ENCODE measurements at regions not wholly inside any gene's neighbourhood (a gene's known extent, or its start where the extent isn't known, plus 50 kb on each side); places are given as distances from the start of the nearest gene placed in this dataset.
A peak's percentile ranks its signal among the peaks of the same experiment; 100 is the strongest.
"Not testable (repeated sequence)": the region's sequence is repeated elsewhere in the genome, so short reads cannot be mapped to it uniquely, and the experiment has no call there.

GRCh38 chr14:65834812-65835211 lies 422.3 kb downstream of the FUT8 start:
- no peak for DNase-seq (ENCODE audit: low read depth)

DNA sequence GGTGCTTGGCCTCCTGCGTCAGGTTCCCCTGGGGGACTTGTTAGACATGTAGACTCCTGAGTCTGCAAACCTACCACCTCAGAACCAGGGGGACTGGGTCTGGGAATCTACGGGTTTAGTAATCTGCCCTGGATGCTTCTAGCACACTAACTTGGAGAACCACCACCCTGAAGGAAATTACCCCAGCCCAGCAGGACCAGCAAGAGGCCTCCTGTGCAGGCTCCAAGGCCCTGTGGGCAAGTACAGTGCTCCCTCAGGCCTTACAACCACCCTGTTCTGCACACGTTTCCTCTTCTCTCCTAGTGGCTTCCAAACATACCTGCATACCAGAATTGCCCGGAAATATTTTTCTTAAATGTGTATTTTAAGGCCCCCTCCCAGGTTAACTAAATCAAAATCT lies 423.0 kb downstream of the FUT8 start:
- DNase-seq (ENCODE audit: low read depth), result no peak

DNA sequence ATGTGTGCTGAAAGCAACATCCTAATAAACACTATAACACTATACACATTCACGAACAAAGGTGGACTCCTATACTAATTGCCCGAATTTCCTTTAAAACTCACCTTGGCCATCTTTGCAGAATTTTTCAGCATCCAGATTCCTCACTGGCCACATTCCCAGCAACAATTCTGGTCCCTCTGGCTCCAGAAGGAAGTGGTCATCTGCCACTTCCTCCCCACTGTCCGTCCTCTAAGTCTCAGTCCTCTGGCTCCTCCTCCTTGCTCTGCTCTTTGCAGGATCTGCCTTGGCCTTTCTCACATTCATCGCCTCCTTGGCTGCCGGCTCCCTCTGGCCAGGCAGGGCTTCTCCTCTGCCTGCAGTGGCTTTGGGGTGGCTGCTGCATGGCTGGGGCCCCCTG lies 426.0 kb downstream of the FUT8 start:
- DNase-seq (ENCODE audit: low read depth), result no peak

DNA sequence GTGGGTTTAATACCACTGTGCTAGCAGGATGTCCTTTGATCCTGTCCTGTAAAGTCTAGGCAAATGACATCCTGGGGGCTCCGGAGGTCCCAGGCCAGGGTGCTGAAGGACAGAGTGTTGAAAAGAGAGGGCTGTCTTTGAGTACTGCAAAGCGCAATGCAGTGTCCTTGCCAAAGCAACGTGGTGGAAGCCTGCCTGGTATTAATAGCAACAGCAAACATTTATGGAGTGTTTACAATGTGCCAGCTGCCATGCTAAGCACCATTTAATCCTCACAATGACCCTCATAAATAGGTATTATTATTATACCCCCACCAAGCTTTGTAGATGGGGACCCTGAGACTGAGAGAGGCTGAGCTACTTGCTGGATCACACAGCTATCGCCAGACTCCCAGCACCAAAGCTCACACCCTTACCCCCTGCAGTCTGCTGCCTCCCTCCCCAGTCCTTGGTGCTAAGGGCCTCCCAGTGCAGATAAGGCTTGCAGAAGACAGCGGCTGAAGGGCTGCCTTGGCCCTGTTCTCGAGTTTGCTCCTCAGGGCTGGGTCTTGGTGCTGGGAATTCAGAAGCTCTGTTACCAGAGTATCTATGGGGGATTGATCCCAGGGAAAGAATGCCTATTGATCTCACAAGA lies 427.7 kb downstream of the FUT8 start:
- no peak for DNase-seq (ENCODE audit: low read depth)

DNA sequence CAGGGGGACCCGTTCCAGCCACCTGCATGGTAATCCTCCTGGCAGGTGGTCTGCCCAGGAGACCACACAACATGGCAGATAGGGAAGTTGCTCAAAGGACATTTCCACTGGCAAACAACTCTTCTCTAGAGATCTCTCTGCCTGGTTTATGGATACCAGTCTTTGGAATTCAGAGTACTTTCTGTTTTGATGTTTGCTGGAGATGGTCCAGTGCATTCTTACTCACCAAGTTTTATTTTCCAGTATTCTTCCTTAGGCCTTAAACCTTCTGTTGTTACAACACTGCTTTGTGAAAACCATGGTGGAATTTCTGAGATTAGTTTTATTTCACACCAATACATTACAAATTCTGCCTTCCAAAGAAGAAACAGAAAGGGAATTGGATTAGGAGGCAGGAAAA lies 428.3 kb downstream of the FUT8 start:
- peak; percentile 45 for DNase-seq (ENCODE audit: low read depth)

- no peak for DNase-seq (ENCODE audit: low read depth)
Measured at GRCh38 chr14:65846196-65846868, 433.8 kb downstream of the FUT8 start.

DNA sequence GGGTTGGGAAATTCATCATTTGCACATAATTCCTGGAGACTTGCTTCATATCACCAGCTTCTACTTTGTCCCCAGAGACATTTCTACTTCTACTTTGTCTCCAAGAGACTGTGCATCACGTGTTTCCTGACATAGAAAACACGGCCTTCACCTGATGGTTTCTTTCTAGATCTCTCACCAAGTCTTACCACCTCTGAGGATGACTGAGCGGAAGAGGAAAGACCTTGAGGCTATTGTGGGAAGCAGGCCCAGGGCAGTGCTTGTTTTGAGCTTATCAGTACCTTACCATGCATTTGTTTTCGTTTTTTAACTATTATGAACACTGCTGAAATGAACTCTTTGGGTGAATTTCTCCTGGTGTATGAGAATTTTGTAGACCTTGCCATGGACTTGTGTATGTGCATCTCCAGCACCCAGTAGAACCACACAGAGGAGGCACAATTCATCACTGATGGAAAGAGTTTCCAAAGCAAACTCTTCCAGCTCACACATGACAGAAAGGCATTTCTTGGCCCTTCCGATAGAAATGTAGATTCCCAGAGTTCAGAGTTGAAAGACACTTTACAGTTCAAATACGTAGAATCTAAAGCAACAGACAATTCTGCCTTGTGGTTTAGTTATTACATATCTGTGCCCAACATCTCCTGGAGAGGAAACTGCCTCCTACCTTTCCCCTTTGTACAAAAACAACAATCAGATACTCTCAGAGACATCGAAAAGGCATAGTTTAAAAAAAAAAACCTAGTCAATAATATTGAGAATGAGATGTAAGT lies 434.7 kb downstream of the FUT8 start:
- DNase-seq (ENCODE audit: low read depth), result no peak

DNA sequence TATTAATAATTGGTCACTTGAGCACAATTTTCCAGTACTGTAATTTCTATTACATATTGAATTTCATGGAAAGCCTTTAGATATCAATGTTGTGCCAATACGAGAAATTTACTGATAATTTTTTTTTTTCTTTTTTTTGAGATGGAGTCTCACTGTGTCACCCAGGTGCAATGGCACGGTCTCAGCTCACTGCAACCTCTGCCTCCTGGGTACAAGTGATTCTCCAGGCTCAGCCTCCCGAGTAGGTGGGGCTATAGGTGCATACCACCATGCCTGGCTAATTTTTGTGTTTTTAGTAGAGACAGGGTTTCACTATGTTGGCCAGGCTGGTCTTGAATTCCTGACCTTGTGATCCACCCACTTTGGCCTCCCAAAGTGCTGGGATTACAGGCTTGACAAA lies 435.4 kb downstream of the FUT8 start:
- not testable (repeated sequence) for DNase-seq (ENCODE audit: low read depth)

DNA sequence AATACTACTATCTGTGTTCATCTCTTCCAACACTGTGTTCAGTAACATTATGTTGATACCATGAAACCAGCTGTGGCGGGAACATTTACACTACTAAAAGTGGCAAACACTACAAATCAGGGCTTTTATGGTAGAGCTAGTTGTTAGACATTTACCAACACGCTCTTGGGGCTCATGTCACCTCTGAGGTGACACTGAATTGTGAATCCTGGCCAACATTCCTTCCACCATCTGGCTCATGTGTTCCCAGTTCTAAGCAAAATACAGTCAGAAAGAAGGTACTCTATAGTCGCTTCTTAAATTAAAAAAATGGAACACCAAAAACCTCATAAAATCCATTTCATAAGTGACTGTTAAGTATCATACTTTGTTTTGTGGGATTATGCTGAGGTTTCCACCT lies 436.6 kb downstream of the FUT8 start:
- DNase-seq (ENCODE audit: low read depth), result no peak

DNA sequence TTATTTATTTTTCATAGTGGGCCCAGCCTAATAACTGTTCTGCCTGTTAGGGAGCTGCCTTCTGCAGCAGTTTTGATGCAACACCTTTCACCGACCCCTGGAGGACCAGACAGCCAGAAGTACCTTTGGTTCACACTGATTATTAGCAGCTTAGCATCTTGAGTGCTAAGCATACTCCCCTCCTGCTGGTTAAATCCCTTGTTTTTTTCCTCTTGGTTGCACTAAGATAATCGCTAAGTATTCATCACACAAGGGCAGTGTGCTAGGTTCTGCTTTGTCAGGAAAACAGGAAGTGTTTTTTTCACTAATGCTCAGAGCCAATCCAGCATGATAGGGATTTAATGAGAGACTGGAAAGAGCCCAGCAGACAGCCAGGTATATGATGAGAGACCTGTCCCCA lies 437.0 kb downstream of the FUT8 start:
- no peak for DNase-seq (ENCODE audit: low read depth)

- DNase-seq (ENCODE audit: low read depth), result no peak
Measured at GRCh38 chr14:65850429-65851135, 438.1 kb downstream of the FUT8 start.

DNA sequence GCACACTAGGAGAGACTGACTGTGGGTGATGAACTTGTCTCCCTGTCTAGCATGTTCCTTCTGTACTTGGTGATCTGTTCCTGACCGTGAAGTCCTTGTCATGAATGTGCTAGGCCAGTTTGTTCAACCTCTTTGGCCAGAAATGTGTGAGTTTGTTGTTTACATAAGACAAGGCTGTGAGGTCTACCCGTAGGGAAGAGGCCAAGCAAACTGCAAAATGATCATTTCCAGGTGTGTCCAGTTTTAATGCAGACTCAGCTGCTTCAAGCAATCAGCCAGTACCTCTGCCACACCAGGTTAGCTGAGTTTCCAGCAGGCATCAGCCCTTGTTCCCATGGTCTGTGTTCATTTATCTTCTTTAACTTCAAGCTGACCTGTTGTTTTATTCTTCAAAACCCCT lies 440.2 kb downstream of the FUT8 start:
- DNase-seq (ENCODE audit: low read depth), result no peak

- DNase-seq (ENCODE audit: low read depth), result no peak
Measured at GRCh38 chr14:65853407-65853955, 441.0 kb downstream of the FUT8 start.

DNA sequence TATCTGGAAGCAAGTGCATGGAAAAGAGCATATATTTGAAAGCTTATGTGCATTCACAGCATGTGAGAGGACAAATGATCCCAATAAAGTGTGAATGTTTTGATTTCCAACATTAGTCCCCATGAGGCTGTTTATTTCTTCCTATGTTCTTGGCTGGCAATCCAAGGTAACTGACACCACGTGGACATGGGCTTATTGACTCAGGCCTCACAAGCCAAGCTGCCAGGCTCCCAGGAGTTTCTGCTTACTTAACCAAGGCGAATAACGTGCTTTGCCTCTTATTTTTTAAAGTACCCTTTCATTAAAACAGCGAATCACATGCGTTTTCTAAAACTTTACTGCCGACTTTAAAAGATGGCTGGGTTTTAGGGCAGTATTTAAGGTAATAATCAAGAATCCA lies 441.7 kb downstream of the FUT8 start:
- DNase-seq (ENCODE audit: low read depth), result no peak

DNA sequence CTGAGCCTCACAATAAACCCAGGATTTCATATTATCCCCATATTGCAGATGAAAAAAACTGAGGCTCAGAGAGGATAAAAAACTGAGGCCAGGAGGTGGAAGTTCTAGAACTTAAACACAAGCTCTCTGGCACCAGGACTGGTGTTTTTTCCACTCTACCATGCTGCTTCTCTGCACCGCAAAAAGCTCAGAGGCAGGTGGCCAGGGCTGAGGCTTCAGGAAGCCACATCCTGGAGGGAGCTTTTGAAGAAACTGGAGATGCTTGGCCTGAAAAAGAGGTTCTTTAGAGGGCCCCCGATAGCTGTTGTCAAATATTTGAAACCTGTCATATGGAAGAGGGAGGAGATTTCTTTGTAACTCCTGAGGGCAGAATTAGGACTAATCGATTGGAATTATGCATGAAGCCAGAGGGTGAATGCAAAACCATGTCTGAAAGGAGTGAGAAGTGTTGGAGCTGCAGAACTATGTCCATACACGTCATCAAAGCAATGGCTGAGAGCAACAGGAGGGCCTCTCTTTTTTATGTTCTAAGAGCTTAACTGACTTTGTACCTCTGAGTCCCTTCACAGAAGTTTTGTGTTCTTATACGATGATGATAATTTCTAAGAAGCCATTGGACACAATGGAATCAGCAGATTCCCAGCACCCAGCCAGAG lies 448.6 kb downstream of the FUT8 start:
- no peak for DNase-seq (ENCODE audit: low read depth)

DNA sequence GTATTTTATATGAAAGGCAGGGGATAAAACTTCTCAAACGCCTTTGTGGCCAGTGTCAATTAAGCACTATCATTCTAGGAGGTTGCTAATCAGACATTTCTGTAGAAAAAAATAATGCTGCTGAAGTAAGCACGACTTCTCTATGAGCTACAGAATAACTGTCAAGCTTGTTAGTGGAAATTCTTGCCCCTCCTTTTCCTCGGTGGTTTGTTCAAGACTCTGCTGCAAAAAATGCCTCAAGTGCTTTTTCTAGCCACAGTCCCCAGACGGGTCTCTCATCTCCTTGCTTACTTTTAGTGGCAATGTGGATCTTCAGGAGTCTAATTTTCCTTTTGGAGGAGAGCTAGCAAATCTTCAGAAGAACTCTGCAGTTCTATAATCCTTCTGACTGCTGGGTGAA lies 452.0 kb downstream of the FUT8 start:
- no peak for DNase-seq (ENCODE audit: low read depth)

- DNase-seq (ENCODE audit: low read depth), result no peak
Measured at GRCh38 chr14:65864984-65865383, 452.5 kb downstream of the FUT8 start.

- peak; percentile 83 for DNase-seq (ENCODE audit: low read depth)
Measured at GRCh38 chr14:65866448-65866847, 453.9 kb downstream of the FUT8 start.

- peak; percentile 64 for DNase-seq (ENCODE audit: low read depth)
Measured at GRCh38 chr14:65866886-65867285, 454.4 kb downstream of the FUT8 start.

DNA sequence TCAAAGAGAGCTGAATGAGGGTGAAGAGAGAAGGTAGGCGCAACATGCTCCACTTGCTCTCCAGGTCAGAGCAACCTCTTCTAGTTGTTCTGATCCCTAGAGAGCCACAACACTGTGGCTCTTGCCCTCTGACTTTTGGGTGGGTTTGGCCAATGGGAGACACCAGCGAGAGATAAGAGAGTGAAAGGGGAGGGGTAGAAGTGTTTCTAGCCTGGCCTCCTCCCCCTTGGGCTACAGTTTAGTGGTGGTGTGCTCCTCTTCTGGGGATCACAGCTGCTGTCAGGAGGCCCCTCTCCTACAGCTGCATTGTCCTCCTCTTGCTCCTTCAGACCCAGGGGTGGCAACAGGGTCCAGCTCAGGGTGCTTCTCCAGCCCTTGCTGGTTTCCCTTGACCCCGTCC lies 454.8 kb downstream of the FUT8 start:
- DNase-seq (ENCODE audit: low read depth), result no peak

GRCh38 chr14:65872536-65872935 lies 460.0 kb downstream of the FUT8 start:
- peak; percentile 42 for DNase-seq (ENCODE audit: low read depth)

GRCh38 chr14:65877166-65877565 lies 464.6 kb downstream of the FUT8 start:
- no peak for DNase-seq (ENCODE audit: low read depth)

Measured in fibroblast of gingiva (primary cell).